HG03571 (cell line): ENCODE measurements at regions not wholly inside any gene's neighbourhood (a gene's known extent, or its start where the extent isn't known, plus 50 kb on each side); places are given as distances from the start of the nearest gene placed in this dataset.

ENCODE experiments used
- ATAC-seq: cut with Tn5 transposase; IDR thresholded peaks from one replicate; pipeline ENCODE4 v1.9.1; 2021; ENCODE audit not compliant: unreplicated experiment

DNA sequence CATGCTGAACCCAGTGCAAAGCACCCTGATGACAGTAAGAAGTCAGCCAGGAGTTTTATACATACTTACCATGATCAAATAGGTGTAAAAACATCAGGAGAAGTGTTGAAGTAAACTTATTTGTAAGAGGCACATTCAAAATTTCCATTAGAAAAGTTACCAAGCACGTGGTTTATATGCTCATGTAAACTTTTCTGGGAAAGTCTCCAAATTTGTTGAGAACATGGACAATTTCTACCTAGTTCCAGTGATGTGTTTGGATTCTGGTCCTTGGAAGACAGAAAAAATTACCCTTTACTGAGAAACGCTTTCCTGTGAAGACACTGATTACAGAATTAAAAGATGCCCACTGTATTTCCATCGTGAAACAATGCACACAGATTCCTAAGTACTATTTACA lies 288.9 kb upstream of the CDH4 start:
- no peak for ATAC-seq

DNA sequence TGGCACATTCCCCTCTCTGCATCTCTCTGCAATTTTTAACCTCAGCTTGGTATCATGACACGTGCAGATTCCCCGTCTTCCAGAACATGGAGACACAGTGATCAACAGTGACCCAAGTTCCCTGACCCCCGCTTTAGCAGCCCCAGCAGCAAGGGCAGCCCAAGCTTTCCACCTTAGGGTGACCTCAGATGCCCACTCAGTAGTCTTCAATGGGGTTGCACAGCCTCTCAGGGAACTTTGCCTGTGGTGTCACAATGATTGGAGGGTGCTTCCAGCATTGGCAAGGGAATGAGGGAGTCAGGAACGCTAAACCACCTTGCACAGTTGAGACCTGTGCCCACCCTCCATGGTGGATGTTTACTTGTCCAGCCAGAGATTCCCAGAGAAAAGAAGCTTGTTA lies 287.1 kb upstream of the CDH4 start:
- no peak for ATAC-seq

- ATAC-seq, result no peak
These were observed 286.0 kb upstream of the CDH4 start for GRCh38 chr20:60966031-60966430.

DNA sequence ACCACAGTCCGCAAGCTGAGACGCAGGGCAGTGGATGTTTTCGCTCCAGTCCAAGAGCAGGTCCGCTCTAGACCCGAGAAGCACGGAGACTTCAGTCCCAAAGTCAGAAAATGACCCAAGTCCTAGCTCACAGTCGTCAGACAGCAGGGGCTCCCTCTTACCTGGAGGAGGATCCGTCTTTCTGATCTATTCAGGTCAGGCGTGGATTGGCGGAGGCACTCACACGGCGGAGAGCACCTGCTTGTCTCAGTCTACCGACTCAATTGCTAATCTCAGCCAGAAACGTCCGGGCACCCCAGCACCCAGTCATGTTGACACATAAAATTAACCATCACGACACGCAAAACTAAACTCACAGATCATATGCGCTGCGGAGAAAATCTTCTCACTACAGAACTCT lies 285.3 kb upstream of the CDH4 start:
- no peak for ATAC-seq

- ATAC-seq, result no peak
These were observed 284.4 kb upstream of the CDH4 start for GRCh38 chr20:60967431-60968316.

DNA sequence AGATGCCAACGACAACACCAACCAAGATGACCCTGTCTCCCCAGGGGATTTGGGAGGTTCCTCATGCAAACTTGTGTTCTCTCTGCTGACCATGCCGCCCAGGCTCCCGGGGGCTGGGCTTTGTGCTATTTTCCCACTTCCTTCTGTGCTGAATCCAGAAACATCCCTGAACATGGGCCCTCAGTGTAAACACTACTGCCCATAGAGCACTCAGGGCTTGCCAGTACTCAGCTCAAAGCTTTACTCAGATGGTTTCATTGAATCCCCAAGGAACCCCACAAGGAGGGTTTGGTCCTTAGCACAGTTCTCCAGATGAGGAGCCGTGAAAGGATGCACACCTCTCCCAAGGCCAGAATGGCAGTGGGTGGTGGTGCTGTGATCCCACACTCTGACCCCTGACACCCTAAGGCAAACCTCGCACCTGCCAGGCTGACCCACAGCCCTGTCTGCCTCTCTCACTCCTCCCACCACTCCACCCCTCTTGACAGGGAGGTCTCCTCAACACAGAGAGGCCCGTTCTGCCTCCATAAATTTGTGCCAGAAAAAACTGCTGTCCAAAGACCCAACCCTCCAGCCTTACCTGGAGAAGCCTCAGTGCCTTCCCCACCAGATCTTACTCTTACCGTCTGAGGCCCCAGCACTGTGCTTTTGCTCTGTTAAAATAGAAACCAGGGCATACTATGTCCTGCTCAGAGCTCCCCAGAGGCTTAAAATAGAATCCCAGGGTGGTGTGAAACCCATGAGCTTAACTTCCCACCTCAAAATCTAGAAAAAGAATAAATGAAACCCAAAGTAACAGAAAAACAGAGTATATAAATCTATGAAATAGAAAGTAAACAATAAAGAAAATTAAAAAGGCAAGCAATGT lies 283.0 kb upstream of the CDH4 start:
- no peak for ATAC-seq

- no peak for ATAC-seq
These were observed 281.5 kb upstream of the CDH4 start for GRCh38 chr20:60970601-60971000.

DNA sequence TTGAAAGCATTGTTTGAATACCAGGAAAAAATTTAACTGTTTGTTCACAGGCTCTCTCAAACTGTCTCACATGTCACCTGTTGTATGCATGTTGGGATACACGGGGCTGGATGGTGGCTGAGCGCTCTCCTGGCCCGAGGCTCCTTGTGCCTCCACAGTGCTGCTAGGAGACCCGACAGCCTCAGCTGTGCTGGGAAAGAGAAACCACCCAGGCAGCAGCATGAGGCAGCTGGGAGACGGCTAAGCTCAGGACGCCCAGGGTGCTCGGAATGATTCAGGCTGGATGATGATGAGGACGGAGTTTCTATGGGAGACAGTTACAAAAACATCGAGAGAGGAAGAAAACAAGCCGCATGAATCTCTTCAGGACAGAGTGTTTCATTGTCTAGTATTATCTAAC lies 278.0 kb upstream of the CDH4 start:
- no peak for ATAC-seq

GRCh38 chr20:60974441-60974945 lies 277.6 kb upstream of the CDH4 start:
- ATAC-seq, result no peak

GRCh38 chr20:60976139-60976538 lies 275.9 kb upstream of the CDH4 start:
- ATAC-seq, result no peak

GRCh38 chr20:60976913-60977312 lies 275.1 kb upstream of the CDH4 start:
- no peak for ATAC-seq

- no peak for ATAC-seq
These were observed 274.2 kb upstream of the CDH4 start for GRCh38 chr20:60977901-60978300.

DNA sequence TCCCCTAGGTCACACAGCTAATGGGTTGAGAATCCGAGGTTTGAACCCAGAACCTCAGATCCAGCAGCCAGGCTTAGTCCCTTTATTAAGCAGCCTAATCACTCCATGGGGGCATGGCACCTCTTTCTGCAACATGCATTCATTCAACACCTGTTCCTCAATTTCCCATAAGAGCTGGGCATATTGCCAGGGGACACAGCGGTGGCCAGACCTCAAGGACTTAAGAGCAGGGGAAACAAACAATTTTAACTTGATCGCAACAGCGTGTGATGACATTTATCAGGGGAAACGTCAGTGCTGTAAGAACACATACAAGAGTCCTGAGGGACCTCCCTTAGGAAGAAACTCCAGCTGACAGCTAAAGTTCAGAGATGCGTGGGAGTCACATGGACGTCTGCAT lies 267.4 kb upstream of the CDH4 start:
- ATAC-seq, result no peak

GRCh38 chr20:60986506-60987156 lies 265.4 kb upstream of the CDH4 start:
- no peak for ATAC-seq

GRCh38 chr20:60990061-60990460 lies 262.0 kb upstream of the CDH4 start:
- no peak for ATAC-seq

- no peak for ATAC-seq
These were observed 261.4 kb upstream of the CDH4 start for GRCh38 chr20:60990643-60991042.

GRCh38 chr20:60993433-60994044 lies 258.5 kb upstream of the CDH4 start:
- no peak for ATAC-seq

- no peak for ATAC-seq
These were observed 252.8 kb upstream of the CDH4 start for GRCh38 chr20:60999250-60999649.

DNA sequence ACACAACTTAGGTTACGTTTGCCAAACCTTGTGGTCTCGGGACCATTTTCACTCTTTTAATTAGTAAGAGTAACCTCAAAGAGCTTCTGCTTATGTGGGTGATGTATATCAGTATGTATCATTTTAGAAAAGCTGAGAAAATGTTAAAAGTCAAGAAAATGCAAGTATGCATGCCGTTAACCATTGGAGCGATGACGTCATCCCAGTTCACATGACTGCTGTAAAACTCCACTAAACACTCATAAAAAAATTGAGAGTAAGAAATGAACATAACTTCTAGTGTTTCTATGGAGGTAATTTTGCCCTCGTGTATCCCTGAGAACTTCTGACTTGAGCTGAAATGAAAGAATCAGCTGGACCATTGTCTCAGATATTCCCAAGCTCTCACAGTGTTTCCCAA lies 250.0 kb upstream of the CDH4 start:
- ATAC-seq, result no peak

- no peak for ATAC-seq
These were observed 237.6 kb upstream of the CDH4 start for GRCh38 chr20:61014491-61014890.

DNA sequence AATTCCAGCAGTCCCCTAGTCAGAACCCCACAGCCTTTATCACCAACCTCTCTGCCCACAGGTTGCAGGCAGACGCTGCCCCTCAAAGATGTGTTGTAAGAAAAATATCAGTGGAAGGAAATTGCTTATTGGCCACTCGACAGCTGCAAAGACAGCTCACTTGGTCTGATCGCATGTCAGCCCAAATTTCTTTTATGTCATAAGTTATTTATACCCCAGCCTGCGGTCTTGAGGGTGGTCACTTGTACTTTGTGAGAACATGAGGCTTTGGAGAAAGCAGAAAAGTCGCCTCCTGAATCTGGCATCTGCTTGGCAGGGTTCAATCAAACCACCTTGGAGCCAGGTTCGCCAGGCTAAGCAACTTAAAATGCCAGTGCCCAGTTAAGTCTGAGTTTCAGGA lies 236.5 kb upstream of the CDH4 start:
- no peak for ATAC-seq
